Astrocyte (in vitro differentiated cells and primary cell): ENCODE measurements at regions not wholly inside any gene's neighbourhood (a gene's known extent, or its start where the extent isn't known, plus 50 kb on each side); places are given as distances from the start of the nearest gene placed in this dataset.

Experiments used
- DNase-seq: peaks from one replicate; pipeline ENCODE4 v3.0.0-alpha.2; 2010; ENCODE audit warnings: low read depth
- FAIRE-seq: peaks from 2 replicates; lab custom pipeline; 2011; peaks lifted over from hg19 to GRCh38; lab: Jason Lieb, UNC
- H2AFZ ChIP-seq: 2 replicates; pipeline ENCODE4 v1.6.0; 2012; ENCODE audit warnings: low read depth, low read length, inconsistent platforms
- H3K27ac ChIP-seq: 2 replicates; pipeline ENCODE4 v1.5.1; 2011; ENCODE audit warnings: low read depth, low read length, inconsistent platforms
- H3K27me3 ChIP-seq: 2 replicates; pipeline ENCODE4 v1.6.0; 2011; ENCODE audit warnings: low read length, inconsistent platforms; ENCODE audit not compliant: insufficient read depth
- H3K36me3 ChIP-seq: 2 replicates; pipeline ENCODE4 v1.5.1; 2011; ENCODE audit warnings: low read length, inconsistent platforms; ENCODE audit not compliant: insufficient read depth
- H3K4me1 ChIP-seq: 2 replicates; pipeline ENCODE4 v1.5.1; 2011; ENCODE audit warnings: low read length, inconsistent platforms; ENCODE audit not compliant: insufficient read depth
- H3K4me2 ChIP-seq: 2 replicates; pipeline ENCODE4 v1.6.0; 2012; ENCODE audit warnings: low read length, inconsistent platforms
- H3K4me3 ChIP-seq: 2 replicates; pipeline ENCODE4 v1.5.1; 2011; ENCODE audit warnings: low read depth, mild to moderate bottlenecking, low read length, inconsistent platforms; ENCODE audit not compliant: insufficient read depth
- H3K79me2 ChIP-seq: 2 replicates; pipeline ENCODE4 v1.6.0; 2012; ENCODE audit warnings: mild to moderate bottlenecking, low read length, inconsistent platforms; ENCODE audit not compliant: insufficient read depth
- H3K9ac ChIP-seq: 2 replicates; pipeline ENCODE4 v1.6.0; 2012; ENCODE audit warnings: mild to moderate bottlenecking, low read length, inconsistent platforms
- H3K9me3 ChIP-seq: 2 replicates; pipeline ENCODE4 v1.5.1; 2012; ENCODE audit warnings: low read depth, mild to moderate bottlenecking, low read length, inconsistent platforms; ENCODE audit not compliant: insufficient read depth
- H4K20me1 ChIP-seq: 2 replicates; pipeline ENCODE4 v1.6.0; 2012; ENCODE audit warnings: low read length, inconsistent platforms; ENCODE audit not compliant: insufficient read depth
- H3K27ac Mint-ChIP-seq: one replicate; pipeline ENCODE4 v1.8.0; 2021; ENCODE audit warnings: mild to moderate bottlenecking, mixed read lengths; ENCODE audit not compliant: unreplicated experiment
- H3K27me3 Mint-ChIP-seq: one replicate; pipeline ENCODE4 v1.8.0; 2021; ENCODE audit warnings: low read depth, mixed read lengths; ENCODE audit not compliant: unreplicated experiment
- H3K36me3 Mint-ChIP-seq: one replicate; pipeline ENCODE4 v1.8.0; 2021; ENCODE audit warnings: low read depth, mixed read lengths; ENCODE audit not compliant: unreplicated experiment
- H3K4me1 Mint-ChIP-seq: one replicate; pipeline ENCODE4 v1.8.0; 2021; ENCODE audit warnings: low read depth, mixed read lengths; ENCODE audit not compliant: unreplicated experiment
- H3K4me3 Mint-ChIP-seq: one replicate; pipeline ENCODE4 v1.8.0; 2021; ENCODE audit warnings: mild to moderate bottlenecking, moderate library complexity, mixed read lengths; ENCODE audit not compliant: unreplicated experiment
- H3K9me3 Mint-ChIP-seq: one replicate; pipeline ENCODE4 v1.8.0; 2021; ENCODE audit warnings: mild to moderate bottlenecking, mixed read lengths; ENCODE audit not compliant: unreplicated experiment
- EZH2 ChIP-seq: IDR thresholded peaks from 2 replicates; pipeline ENCODE4 v1.6.1; 2012; ENCODE audit warnings: mild to moderate bottlenecking, low read length, inconsistent platforms; ENCODE audit not compliant: insufficient read depth
- TF ChIP-seq, protein P1 (sequence below): IDR thresholded peaks from 2 replicates; pipeline ENCODE4 v1.5.1; 2011; ENCODE audit warnings: low read depth, mild to moderate bottlenecking, inconsistent platforms, low read length, moderate library complexity; ENCODE audit not compliant: insufficient read depth

DNA sequence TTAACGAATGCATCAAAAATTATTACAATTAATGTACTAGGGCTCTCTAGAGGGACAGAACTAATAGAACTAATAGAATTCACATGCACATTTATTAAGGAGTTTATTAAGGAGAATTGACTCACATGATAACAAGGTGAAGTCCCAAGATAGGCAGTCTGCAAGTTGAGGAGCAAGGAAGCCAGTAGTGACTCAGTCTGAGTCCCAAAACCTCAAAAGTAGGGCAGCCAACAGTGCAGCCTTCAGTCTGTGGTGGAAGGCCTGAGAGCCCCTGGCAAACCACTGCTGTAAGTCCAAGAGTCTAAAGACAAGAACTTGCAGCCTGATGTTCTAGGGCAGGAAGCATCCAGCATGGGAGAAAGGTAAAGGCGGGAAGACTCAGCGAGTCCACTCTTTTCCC, 633.8 kb downstream of the SEMA5A start:
- H3K9me3 Mint-ChIP-seq, result no peaks in the 10 kb centered on the region
- H3K4me2 ChIP-seq, result no peak overlapping the region
- H3K4me1 Mint-ChIP-seq, result peaks cover 8% of the 10 kb centered on the region
- H4K20me1 ChIP-seq, result no peaks in the 10 kb centered on the region
- H3K9me3 ChIP-seq, result no peaks in the 10 kb centered on the region
- H3K4me3 Mint-ChIP-seq, result no peak overlapping the region
- peaks cover 15% of the 10 kb centered on the region for H3K4me1 ChIP-seq
- no peak for FAIRE-seq
- no peak overlapping the region for H3K4me3 ChIP-seq
- H3K27me3 Mint-ChIP-seq, result no peaks in the 10 kb centered on the region
- no peak overlapping the region for H3K9ac ChIP-seq
- TF ChIP-seq EZH2, result no peak
- TF ChIP-seq, protein P1, sequence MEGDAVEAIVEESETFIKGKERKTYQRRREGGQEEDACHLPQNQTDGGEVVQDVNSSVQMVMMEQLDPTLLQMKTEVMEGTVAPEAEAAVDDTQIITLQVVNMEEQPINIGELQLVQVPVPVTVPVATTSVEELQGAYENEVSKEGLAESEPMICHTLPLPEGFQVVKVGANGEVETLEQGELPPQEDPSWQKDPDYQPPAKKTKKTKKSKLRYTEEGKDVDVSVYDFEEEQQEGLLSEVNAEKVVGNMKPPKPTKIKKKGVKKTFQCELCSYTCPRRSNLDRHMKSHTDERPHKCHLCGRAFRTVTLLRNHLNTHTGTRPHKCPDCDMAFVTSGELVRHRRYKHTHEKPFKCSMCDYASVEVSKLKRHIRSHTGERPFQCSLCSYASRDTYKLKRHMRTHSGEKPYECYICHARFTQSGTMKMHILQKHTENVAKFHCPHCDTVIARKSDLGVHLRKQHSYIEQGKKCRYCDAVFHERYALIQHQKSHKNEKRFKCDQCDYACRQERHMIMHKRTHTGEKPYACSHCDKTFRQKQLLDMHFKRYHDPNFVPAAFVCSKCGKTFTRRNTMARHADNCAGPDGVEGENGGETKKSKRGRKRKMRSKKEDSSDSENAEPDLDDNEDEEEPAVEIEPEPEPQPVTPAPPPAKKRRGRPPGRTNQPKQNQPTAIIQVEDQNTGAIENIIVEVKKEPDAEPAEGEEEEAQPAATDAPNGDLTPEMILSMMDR, result no peak
- H3K27me3 ChIP-seq, result no peaks in the 10 kb centered on the region
- H3K36me3 Mint-ChIP-seq, result no peaks in the 10 kb centered on the region
- no peak overlapping the region for H2AFZ ChIP-seq
- no peaks in the 10 kb centered on the region for H3K79me2 ChIP-seq
- peak; percentile 50 for DNase-seq
- no peaks in the 10 kb centered on the region for H3K36me3 ChIP-seq
- H3K27ac ChIP-seq, result no peak overlapping the region
- no peak overlapping the region for H3K27ac Mint-ChIP-seq

DNA sequence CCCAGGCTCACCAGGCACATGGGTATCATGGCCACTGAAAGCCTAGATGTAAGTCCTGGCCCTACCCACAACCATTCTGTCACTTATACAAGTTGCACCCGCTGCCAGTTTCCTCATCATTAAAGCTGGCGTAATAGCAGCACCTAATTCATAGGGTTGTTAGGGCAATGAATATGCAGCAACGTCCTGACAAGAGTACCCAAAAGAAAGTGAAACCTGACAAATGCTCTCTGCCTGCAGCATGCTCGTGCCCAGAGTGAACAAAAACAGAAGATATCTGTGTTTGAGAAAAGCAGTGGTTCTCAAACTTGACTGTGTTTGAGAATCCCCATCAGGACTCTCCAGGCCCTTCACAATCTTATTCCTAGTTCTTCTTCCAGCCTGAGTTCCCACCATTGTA, 632.4 kb downstream of the SEMA5A start:
- H2AFZ ChIP-seq, result no peak overlapping the region
- no peak overlapping the region for H3K27ac ChIP-seq
- H3K4me3 ChIP-seq, result no peak overlapping the region
- H3K9ac ChIP-seq, result no peak overlapping the region
- H4K20me1 ChIP-seq, result no peaks in the 10 kb centered on the region
- DNase-seq (no peak), FAIRE-seq (no peak)
- Mint-ChIP-seq H3K4me3 (no peak overlapping the region), H3K9me3 (no peaks in the 10 kb centered on the region), H3K27me3 (peaks cover 8% of the 10 kb centered on the region), H3K27ac (no peak overlapping the region), H3K4me1 (peaks cover 4% of the 10 kb centered on the region), H3K36me3 (no peaks in the 10 kb centered on the region)
- H3K27me3 ChIP-seq, result no peaks in the 10 kb centered on the region
- H3K36me3 ChIP-seq, result no peaks in the 10 kb centered on the region
- H3K4me1 ChIP-seq, result peaks cover 7% of the 10 kb centered on the region
- no peaks in the 10 kb centered on the region for H3K9me3 ChIP-seq
- no peak for TF ChIP-seq EZH2
- TF ChIP-seq, protein P1, result no peak
- no peak overlapping the region for H3K4me2 ChIP-seq
- H3K79me2 ChIP-seq, result no peaks in the 10 kb centered on the region

DNA sequence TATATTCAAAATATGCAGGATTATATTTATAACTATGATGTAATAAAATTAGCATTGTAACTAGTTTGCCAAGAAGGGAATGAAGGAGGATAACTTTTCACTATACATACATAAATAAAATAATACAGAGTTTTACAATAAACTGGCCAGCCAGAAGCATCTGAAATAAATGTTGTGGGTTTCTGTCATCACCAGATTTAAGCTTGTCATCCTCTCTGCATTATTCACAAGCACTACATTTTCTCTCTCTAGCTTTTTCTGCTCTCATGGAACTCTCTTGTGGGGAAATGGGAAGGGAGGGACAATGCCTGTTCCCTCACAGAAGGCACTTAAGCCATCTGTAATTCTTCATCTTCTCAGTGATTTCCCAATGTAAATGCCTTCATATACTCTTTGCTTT, 626.8 kb downstream of the SEMA5A start:
- Mint-ChIP-seq H3K27ac (no peak overlapping the region), H3K27me3 (peaks cover 8% of the 10 kb centered on the region), H3K9me3 (peaks cover 2% of the 10 kb centered on the region), H3K36me3 (no peaks in the 10 kb centered on the region), H3K4me3 (no peak overlapping the region), H3K4me1 (no peaks in the 10 kb centered on the region)
- Histone ChIP-seq H3K4me3 (no peak overlapping the region), H4K20me1 (no peaks in the 10 kb centered on the region), H3K27ac (no peak overlapping the region), H3K9me3 (no peaks in the 10 kb centered on the region), H3K27me3 (no peaks in the 10 kb centered on the region), H3K36me3 (no peaks in the 10 kb centered on the region), H3K4me1 (no peaks in the 10 kb centered on the region), H3K4me2 (no peak overlapping the region), H3K79me2 (no peaks in the 10 kb centered on the region), H3K9ac (no peak overlapping the region), H2AFZ (no peak overlapping the region)
- no peak for DNase-seq
- FAIRE-seq, result no peak
- no peak for TF ChIP-seq EZH2
- TF ChIP-seq, protein P1, result no peak
